Adipocyte (in vitro differentiated cells): ENCODE measurements at regions not wholly inside any gene's neighbourhood (a gene's known extent, or its start where the extent isn't known, plus 50 kb on each side); places are given as distances from the start of the nearest gene placed in this dataset.
"Not testable (repeated sequence)": the region's sequence is repeated elsewhere in the genome, so short reads cannot be mapped to it uniquely, and the experiment has no call there.

ENCODE experiments used
- DNase-seq: peaks from one replicate; pipeline ENCODE4 v3.0.0-alpha.2; 2015; ENCODE audit warnings: low read depth
- H3K27me3 ChIP-seq: replicated peaks from 2 replicates; pipeline ENCODE4 v1.7.0; 2013; ENCODE audit warnings: mild to moderate bottlenecking, low read length, moderate library complexity; ENCODE audit not compliant: control insufficient read depth, insufficient read depth
- H3K36me3 ChIP-seq: 2 replicates; pipeline ENCODE4 v1.7.0; 2013; ENCODE audit warnings: low read length, mild to moderate bottlenecking, moderate library complexity; ENCODE audit not compliant: control insufficient read depth, insufficient read depth, severe bottlenecking
- H3K4me1 ChIP-seq: 2 replicates; pipeline ENCODE4 v1.7.0; 2013; ENCODE audit warnings: mild to moderate bottlenecking, low read length, moderate library complexity; ENCODE audit not compliant: control insufficient read depth, insufficient read depth
- H3K4me3 ChIP-seq: 2 replicates; pipeline ENCODE4 v1.7.0; 2013; ENCODE audit warnings: mild to moderate bottlenecking, low read length, moderate library complexity
- H3K9ac ChIP-seq: 2 replicates; pipeline ENCODE4 v1.7.0; 2013; ENCODE audit warnings: mild to moderate bottlenecking, low read length, moderate library complexity
- H3K9me3 ChIP-seq: 2 replicates; pipeline ENCODE4 v1.7.0; 2013; ENCODE audit warnings: mild to moderate bottlenecking, low read length, moderate library complexity; ENCODE audit not compliant: control insufficient read depth

- Histone ChIP-seq H3K9me3 (no peaks in the 10 kb centered on the region), H3K36me3 (no peaks in the 10 kb centered on the region), H3K9ac (no peak overlapping the region), H3K27me3 (peaks cover 4% of the 10 kb centered on the region), H3K4me3 (no peak overlapping the region), H3K4me1 (peaks cover 14% of the 10 kb centered on the region)
- peak; percentile 45 for DNase-seq
Measured at GRCh38 chr10:28470873-28471651, 61.9 kb upstream of the WAC start.

- peaks cover 14% of the 10 kb centered on the region for H3K4me1 ChIP-seq
- no peak overlapping the region for H3K9ac ChIP-seq
- no peaks in the 10 kb centered on the region for H3K9me3 ChIP-seq
- peaks cover 8% of the 10 kb centered on the region for H3K27me3 ChIP-seq
- DNase-seq: no peak
- no peak overlapping the region for H3K4me3 ChIP-seq
- H3K36me3 ChIP-seq: no peaks in the 10 kb centered on the region
Measured at GRCh38 chr10:28471652-28472050, 61.3 kb upstream of the WAC start.

GRCh38 chr10:28478646-28479045 is 54.3 kb upstream of the WAC start:
- Histone ChIP-seq H3K27me3 (peaks cover 8% of the 10 kb centered on the region), H3K4me1 (peaks cover 6% of the 10 kb centered on the region), H3K4me3 (no peak overlapping the region), H3K9me3 (peaks cover 4% of the 10 kb centered on the region), H3K36me3 (no peaks in the 10 kb centered on the region), H3K9ac (no peak overlapping the region)
- DNase-seq: no peak

- Histone ChIP-seq H3K4me3 (no peak overlapping the region), H3K27me3 (peaks cover 8% of the 10 kb centered on the region), H3K4me1 (peaks cover 6% of the 10 kb centered on the region), H3K9me3 (peaks cover 4% of the 10 kb centered on the region), H3K36me3 (no peaks in the 10 kb centered on the region), H3K9ac (no peak overlapping the region)
- DNase-seq: peak; percentile 3
Measured at GRCh38 chr10:28479425-28479865, 53.5 kb upstream of the WAC start.

GRCh38 chr10:28479927-28480627 is 52.8 kb upstream of the WAC start:
- H3K9me3 ChIP-seq: peaks cover 4% of the 10 kb centered on the region
- H3K4me1 ChIP-seq: peaks cover 6% of the 10 kb centered on the region
- peaks cover 8% of the 10 kb centered on the region for H3K27me3 ChIP-seq
- H3K4me3 ChIP-seq: no peak overlapping the region
- no peak overlapping the region for H3K9ac ChIP-seq
- H3K36me3 ChIP-seq: no peaks in the 10 kb centered on the region
- no peak for DNase-seq

GRCh38 chr10:28480628-28480965 is 52.3 kb upstream of the WAC start:
- Histone ChIP-seq H3K27me3 (peaks cover 8% of the 10 kb centered on the region), H3K9me3 (peaks cover 4% of the 10 kb centered on the region)

GRCh38 chr10:28481346-28481745 is 51.6 kb upstream of the WAC start:
- not testable (repeated sequence) for H3K36me3 ChIP-seq, H3K27me3 ChIP-seq, H3K4me1 ChIP-seq, H3K9ac ChIP-seq, H3K4me3 ChIP-seq, DNase-seq, H3K9me3 ChIP-seq

More at GRCh38 chr10:28480628-28480965, 52.3 kb upstream of the WAC start:
- no peaks in the 10 kb centered on the region for H3K36me3 ChIP-seq
- H3K4me1 ChIP-seq: peaks cover 6% of the 10 kb centered on the region
- no peak overlapping the region for H3K9ac ChIP-seq
- H3K4me3 ChIP-seq: no peak overlapping the region
- no peak for DNase-seq

GRCh38 chr10:28481968-28482367 is 51.0 kb upstream of the WAC start:
- no peak for DNase-seq
- peaks cover 6% of the 10 kb centered on the region for H3K4me1 ChIP-seq

More at GRCh38 chr10:28481968-28482367, 51.0 kb upstream of the WAC start:
- Histone ChIP-seq H3K9ac (no peak overlapping the region), H3K9me3 (peaks cover 4% of the 10 kb centered on the region), H3K4me3 (no peak overlapping the region), H3K27me3 (no peaks in the 10 kb centered on the region), H3K36me3 (no peaks in the 10 kb centered on the region)
